COR-L47 (cell line): ENCODE measurements at regions not wholly inside any gene's neighbourhood (a gene's known extent, or its start where the extent isn't known, plus 50 kb on each side); places are given as distances from the start of the nearest gene placed in this dataset.

Source experiments
- DNase-seq: peaks from one replicate; lab custom pipeline; 2025; lab: John Stamatoyannopoulos, UW

DNA sequence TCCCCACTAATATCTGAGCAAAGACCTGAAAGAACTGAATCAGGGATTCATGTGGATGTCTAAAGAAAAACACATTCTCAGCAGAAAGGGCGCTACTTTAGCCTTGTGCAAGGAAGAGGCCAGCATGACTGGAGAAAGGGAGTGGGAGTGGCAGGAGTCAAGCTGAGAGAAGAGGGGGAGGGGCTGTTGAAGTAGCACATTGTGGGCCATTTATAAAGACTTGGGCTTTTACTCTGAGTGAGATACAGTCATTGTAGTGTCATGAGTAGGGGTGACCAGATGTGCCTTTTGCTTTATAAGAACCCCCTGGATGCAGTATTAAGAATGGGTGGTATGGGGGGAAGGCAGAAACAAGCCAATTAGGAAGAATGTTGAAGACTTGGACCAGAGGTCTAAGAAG, 452.8 kb downstream of the ENC1 start:
- DNase-seq: no peak

DNA sequence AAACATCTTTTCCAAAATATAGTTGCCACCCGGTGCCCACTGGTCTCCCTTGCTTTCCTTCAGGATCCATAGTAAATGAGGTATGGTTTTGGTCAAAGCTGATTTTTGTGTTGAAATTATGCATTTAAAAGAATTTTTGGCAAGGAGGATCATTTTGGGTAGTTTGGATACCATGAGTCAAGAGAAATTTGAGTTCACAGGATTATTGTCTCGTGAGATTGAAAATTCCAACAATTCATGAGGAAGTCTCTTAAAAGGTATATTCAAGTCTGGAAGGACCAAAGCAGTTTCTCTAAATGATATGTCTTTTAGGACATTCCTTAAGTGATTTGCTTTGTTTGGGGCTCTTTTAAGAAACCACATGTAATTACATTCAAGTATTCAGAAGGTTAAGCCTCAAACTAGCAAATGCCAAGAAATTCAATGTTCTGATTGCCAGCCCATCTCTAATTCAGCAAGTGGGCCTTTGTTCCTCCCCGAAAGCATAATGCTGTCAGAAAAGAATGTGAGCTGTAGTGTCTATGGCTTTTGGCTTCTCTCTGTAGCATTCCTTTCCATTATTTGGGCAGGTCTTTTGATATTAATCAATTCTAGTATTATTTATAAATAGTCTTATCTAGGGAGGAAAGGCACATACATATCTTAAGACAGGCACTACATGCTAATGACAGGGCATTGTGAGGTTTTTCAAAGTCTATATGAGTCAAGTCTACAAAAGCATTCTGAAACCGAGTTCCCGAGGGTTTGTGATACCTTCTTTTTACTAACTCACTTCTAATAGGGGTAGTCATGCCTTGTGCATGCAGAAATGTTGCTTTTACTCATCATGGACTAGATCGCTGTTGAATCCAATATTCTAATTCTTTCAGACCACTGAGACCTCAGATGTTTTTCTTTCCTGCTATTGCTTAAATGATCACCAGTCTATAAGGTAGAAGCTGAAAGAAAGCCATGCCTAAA, 453.9 kb downstream of the ENC1 start:
- DNase-seq: no peak

GRCh38 chr5:74185599-74185998, 454.9 kb downstream of the ENC1 start:
- DNase-seq: peak; percentile 28

- DNase-seq: no peak
Observed at GRCh38 chr5:74184649-74185048, 455.9 kb downstream of the ENC1 start.

GRCh38 chr5:74183041-74183440, 457.5 kb downstream of the ENC1 start:
- no peak for DNase-seq

- no peak for DNase-seq
Observed at GRCh38 chr5:74182603-74183002, 457.9 kb downstream of the ENC1 start.

DNA sequence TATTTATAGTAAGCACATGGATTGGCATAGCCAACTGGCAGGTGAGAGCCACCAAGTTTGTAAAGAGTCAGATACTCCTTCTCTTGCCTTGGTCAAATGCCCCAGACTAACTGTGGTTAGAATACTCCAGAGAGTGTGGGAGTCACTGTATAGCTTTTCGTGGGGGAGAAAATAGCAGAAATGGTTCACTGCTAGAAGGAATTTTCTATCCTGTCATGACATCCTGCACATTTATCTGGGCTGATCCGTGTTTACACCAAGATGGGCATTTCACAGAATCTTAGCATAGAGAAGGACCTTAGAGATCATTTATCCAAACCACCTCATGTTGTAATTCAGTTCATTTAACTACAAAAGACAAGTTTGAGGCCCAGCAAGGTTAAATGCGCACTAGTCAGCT, 460.8 kb downstream of the ENC1 start:
- no peak for DNase-seq

- DNase-seq: peak; percentile 52
Observed at GRCh38 chr5:74179179-74179578, 461.3 kb downstream of the ENC1 start.

DNA sequence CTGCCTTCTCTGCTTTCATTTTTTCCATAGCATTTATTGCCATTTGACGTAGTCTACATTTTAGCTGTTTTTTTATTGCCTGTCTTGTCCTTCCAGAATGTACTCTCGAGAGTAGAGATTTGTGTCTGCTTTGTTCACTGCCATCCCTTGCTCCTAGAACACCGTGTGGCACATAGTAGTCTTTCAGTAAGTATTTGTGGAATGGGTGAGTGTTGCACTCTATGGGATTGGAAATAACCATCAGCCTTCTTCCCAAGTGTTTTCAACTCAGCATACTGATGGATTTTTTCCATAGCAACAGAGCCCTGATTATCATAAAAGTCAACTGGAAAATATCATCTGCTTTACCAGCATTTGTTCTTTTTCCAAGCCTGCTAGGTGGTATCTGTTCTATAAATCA, 462.6 kb downstream of the ENC1 start:
- DNase-seq: no peak

- DNase-seq: no peak
Observed at GRCh38 chr5:74174366-74174765, 466.2 kb downstream of the ENC1 start.

- DNase-seq: no peak
Observed at GRCh38 chr5:74173665-74174064, 466.9 kb downstream of the ENC1 start.

- no peak for DNase-seq
Observed at GRCh38 chr5:74173241-74173640, 467.3 kb downstream of the ENC1 start.

GRCh38 chr5:74169701-74170100, 470.8 kb downstream of the ENC1 start:
- DNase-seq: no peak

DNA sequence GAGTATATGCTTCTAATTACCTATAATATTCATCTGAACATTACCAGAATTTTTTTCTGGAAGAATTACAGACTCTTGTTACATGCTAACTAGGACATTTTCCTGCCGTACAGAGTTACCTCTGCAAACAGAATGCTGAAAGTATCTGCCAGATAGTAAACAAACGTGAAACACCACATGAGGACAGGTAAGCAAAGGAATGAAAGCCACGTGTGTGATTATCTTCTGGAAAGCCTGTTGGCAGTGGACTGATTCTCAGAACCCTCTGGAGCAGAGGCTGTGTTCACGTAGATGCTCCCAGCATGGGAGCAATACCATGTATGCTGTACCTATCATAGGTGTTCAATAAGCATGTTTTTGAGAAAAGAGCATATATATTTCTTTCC, 472.6 kb downstream of the ENC1 start:
- peak; percentile 11 for DNase-seq

GRCh38 chr5:74167206-74167929, 473.2 kb downstream of the ENC1 start:
- no peak for DNase-seq

DNA sequence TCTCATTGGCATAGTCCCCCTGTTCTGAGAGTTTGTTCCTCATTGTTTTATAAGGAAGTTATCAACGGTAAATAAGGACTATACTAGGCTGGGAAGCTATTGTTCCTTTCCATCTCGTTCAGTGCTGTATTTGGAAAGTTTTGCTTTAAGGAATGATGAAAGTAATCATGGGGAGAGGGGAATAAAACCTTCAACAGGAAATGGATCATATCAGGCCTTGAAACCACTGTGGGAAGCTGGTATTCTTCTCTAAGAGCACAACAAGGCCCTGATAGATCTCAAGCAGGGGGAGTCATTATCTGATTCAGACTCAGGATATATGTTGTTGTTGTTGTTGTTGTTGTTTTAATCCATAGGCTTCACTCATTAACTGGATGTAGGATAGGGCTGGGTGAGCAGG, 474.5 kb downstream of the ENC1 start:
- no peak for DNase-seq

GRCh38 chr5:74164725-74165235, 475.7 kb downstream of the ENC1 start:
- DNase-seq: no peak

GRCh38 chr5:74162524-74162923, 478.0 kb downstream of the ENC1 start:
- DNase-seq: no peak

- DNase-seq: no peak
Observed at GRCh38 chr5:74161170-74161569, 479.4 kb downstream of the ENC1 start.

- peak; percentile 85 for DNase-seq
Observed at GRCh38 chr5:74156728-74157383, 483.7 kb downstream of the ENC1 start.

DNA sequence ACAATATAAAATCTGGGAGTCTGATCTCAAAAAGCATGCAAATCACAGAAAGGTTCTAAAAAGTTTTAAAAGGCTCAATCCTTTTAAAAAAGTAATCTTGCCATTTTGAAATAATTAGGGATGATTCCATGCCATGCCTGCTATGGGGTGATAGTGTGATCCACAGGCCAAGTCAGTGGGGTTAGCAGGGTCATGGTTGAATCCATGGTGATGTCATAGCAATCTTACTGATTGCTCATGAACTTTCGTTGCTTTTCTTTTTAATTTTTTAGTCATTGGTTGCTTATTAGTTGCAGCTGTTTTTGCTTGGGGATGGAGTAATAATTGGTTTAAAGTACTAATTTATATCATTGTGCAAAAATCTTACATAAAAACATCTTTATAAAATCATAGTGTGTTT, 485.0 kb downstream of the ENC1 start:
- no peak for DNase-seq

GRCh38 chr5:74154526-74154925, 486.0 kb downstream of the ENC1 start:
- no peak for DNase-seq
